Ishikawa (cell line): ENCODE measurements at regions not wholly inside any gene's neighbourhood (a gene's known extent, or its start where the extent isn't known, plus 50 kb on each side); places are given as distances from the start of the nearest gene placed in this dataset.

ENCODE experiments used
- CEBPB ChIP-seq: IDR thresholded peaks from 2 replicates; pipeline ENCODE4 v1.6.1; 2012
- CREB1 ChIP-seq: IDR thresholded peaks from 2 replicates; pipeline ENCODE4 v1.6.1; 2012; ENCODE audit warnings: low read depth
- EGR1 ChIP-seq: IDR thresholded peaks from 2 replicates; pipeline ENCODE4 v1.6.1; 2012
- EP300 ChIP-seq: IDR thresholded peaks from 2 replicates; pipeline ENCODE4 v1.6.1; 2012; ENCODE audit warnings: borderline replicate concordance
- FOXM1 ChIP-seq: IDR thresholded peaks from 2 replicates; pipeline ENCODE4 v1.6.1; 2012; ENCODE audit warnings: low read depth, borderline replicate concordance
- MAX ChIP-seq: IDR thresholded peaks from 2 replicates; pipeline ENCODE4 v1.6.1; 2012
- NFIC ChIP-seq: IDR thresholded peaks from 2 replicates; pipeline ENCODE4 v1.6.1; 2012
- RAD21 ChIP-seq: IDR thresholded peaks from 2 replicates; pipeline ENCODE4 v1.6.1; 2012; ENCODE audit warnings: low read depth
- TAF1 ChIP-seq: IDR thresholded peaks from 2 replicates; pipeline ENCODE4 v1.6.1; 2012; ENCODE audit warnings: low read depth, mild to moderate bottlenecking
- TCF12 ChIP-seq: IDR thresholded peaks from 2 replicates; pipeline ENCODE4 v1.6.1; 2012; ENCODE audit warnings: low read depth
- TEAD4 ChIP-seq: IDR thresholded peaks from 2 replicates; pipeline ENCODE4 v1.6.1; 2012
- YY1 ChIP-seq: IDR thresholded peaks from 2 replicates; pipeline ENCODE4 v1.6.1; 2012; ENCODE audit warnings: low read depth
- ZBTB7A ChIP-seq: IDR thresholded peaks from 2 replicates; pipeline ENCODE4 v1.6.1; 2012; ENCODE audit warnings: low read depth
- TF ChIP-seq, protein P1 (sequence below): IDR thresholded peaks from 2 replicates; pipeline ENCODE4 v1.6.1; 2012; ENCODE audit warnings: low read depth, mild to moderate bottlenecking
- TF ChIP-seq, protein P2 (sequence below): IDR thresholded peaks from 2 replicates; pipeline ENCODE4 v1.6.1; 2012

DNA sequence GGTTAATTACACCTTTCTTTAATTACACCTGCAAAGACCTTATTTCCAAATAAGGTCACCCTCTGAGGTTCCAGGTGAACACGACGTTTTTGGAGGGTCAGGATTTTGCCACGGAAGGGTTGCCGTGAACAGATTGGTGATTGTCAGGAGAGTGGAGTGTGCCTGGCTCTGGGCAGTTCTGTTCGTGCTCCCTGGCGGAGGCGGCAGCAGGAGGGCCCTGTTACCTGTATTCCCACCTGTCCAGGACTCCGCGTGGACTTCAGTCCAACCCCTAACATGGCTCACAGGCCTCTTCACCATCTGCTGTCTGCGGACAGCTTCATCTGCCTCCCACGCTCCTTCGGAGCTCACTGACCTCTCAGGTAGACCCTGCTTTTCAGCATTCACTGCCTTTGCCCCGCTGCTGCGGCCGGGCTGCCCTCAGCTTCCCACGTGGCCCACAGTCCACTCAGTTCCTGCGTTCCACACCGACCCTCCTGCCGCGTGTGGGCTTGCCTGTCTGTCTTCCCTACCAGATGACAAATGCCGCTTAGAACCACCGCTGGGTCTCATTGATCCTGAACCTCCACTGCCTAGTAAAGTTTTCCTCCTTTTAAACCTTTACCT is 187.5 kb upstream of the DIO3 start:
- TF ChIP-seq, protein P1, sequence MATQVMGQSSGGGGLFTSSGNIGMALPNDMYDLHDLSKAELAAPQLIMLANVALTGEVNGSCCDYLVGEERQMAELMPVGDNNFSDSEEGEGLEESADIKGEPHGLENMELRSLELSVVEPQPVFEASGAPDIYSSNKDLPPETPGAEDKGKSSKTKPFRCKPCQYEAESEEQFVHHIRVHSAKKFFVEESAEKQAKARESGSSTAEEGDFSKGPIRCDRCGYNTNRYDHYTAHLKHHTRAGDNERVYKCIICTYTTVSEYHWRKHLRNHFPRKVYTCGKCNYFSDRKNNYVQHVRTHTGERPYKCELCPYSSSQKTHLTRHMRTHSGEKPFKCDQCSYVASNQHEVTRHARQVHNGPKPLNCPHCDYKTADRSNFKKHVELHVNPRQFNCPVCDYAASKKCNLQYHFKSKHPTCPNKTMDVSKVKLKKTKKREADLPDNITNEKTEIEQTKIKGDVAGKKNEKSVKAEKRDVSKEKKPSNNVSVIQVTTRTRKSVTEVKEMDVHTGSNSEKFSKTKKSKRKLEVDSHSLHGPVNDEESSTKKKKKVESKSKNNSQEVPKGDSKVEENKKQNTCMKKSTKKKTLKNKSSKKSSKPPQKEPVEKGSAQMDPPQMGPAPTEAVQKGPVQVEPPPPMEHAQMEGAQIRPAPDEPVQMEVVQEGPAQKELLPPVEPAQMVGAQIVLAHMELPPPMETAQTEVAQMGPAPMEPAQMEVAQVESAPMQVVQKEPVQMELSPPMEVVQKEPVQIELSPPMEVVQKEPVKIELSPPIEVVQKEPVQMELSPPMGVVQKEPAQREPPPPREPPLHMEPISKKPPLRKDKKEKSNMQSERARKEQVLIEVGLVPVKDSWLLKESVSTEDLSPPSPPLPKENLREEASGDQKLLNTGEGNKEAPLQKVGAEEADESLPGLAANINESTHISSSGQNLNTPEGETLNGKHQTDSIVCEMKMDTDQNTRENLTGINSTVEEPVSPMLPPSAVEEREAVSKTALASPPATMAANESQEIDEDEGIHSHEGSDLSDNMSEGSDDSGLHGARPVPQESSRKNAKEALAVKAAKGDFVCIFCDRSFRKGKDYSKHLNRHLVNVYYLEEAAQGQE = no peak

GRCh38 chr14:101374373-101375338 is 186.6 kb upstream of the DIO3 start:
- TF ChIP-seq, protein P2, sequence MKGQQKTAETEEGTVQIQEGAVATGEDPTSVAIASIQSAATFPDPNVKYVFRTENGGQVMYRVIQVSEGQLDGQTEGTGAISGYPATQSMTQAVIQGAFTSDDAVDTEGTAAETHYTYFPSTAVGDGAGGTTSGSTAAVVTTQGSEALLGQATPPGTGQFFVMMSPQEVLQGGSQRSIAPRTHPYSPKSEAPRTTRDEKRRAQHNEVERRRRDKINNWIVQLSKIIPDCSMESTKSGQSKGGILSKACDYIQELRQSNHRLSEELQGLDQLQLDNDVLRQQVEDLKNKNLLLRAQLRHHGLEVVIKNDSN = no peak
- no peak for TF ChIP-seq ZBTB7A

GRCh38 chr14:101377069-101377468 is 184.2 kb upstream of the DIO3 start:
- TF ChIP-seq YY1 (no peak), CREB1 (no peak), EGR1 (no peak), FOXM1 (no peak), NFIC (no peak), TAF1 (no peak), TCF12 (no peak), EP300 (no peak), MAX (no peak), TEAD4 (no peak), ZBTB7A (no peak), RAD21 (no peak)
- TF ChIP-seq, protein P1 = no peak

DNA sequence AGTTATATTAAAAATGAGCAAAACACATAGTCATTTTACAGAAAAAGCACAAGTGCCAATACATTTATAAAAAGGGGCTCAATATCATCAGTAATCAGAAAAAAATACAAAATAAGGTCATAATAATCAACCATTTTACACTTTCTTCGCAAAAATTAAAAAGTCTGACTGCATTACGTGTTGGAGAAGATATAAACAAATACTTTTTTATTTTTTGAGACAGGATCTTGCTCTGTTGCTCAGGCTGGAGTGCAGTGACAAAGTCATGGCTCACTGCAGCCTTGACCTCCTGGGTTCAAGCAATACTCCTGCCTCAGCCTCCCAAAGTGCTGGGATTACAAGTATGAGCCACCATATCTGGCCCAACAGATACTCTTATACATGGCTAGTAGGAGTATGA is 181.5 kb upstream of the DIO3 start:
- no peak for TF ChIP-seq YY1
- TF ChIP-seq, protein P2 = no peak

DNA sequence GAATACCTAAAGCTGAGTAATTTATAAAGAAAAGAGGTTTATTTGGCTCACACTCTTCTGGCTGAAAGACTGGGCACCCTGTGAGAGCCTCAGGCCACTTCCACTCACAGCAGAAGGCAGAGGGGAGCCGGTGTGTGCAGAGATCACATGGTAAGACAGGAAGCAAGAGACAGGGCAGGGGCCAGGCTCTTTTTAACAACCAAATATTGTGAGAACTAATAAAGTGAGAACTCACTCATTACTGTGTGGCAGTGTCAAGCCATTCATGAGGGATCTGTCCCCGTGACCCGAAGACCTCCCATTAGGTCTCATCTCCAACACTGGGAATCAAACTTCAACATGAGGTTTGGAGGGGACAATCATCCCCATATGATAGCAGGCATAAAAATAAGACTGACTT is 180.8 kb upstream of the DIO3 start:
- no peak for TF ChIP-seq FOXM1
- TF ChIP-seq TCF12 = no peak
- no peak for TF ChIP-seq CEBPB
- TF ChIP-seq ZBTB7A = no peak

- no peak for TF ChIP-seq CREB1
- TF ChIP-seq, protein P2 = no peak
- no peak for TF ChIP-seq MAX
- no peak for TF ChIP-seq NFIC
- TF ChIP-seq EP300 = no peak
- TF ChIP-seq EGR1 = no peak
- TF ChIP-seq CEBPB = no peak
- no peak for TF ChIP-seq TAF1
- no peak for TF ChIP-seq YY1
- no peak for TF ChIP-seq TEAD4
- TF ChIP-seq FOXM1 = no peak
- TF ChIP-seq, protein P1 = no peak
- TF ChIP-seq RAD21 = no peak
- no peak for TF ChIP-seq ZBTB7A
- no peak for TF ChIP-seq TCF12
Observed at GRCh38 chr14:101380940-101381339, 180.4 kb upstream of the DIO3 start.
